ENCODE measurements at regions not wholly inside any gene's neighbourhood (a gene's known extent, or its start where the extent isn't known, plus 50 kb on each side); places are given as distances from the start of the nearest gene placed in this dataset.

DNA sequence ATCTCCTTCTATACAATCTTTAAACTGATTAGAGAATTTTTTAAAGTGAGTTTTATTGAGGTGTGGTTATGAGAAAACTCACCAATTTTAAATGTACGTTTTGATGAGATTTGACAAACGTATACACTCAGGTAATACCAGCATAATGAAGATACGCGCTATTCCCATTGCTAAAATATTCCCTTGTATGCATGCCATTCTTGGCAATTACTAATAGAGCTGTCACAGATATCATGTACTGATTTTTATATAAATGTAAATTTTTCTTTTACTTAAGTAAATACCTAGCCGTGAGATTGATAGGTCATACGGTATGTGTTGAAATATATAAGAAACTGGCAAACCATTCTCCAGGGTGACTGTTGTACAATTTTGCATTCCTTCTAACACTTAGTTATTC is 384.7 kb downstream of the PTH2R start:
- H3K9me3 ChIP-seq (ENCODE audit: low read length): no peaks in the 10 kb centered on the region
- H3K27me3 ChIP-seq (ENCODE audit: low read length): no peaks in the 10 kb centered on the region
- H2AFZ ChIP-seq (ENCODE audit: low read length): no peak overlapping the region
- ChIA-PET CTCF (no interaction called here), POLR2A (ENCODE audit: unreplicated experiment) (no interaction called here)
- no peaks in the 10 kb centered on the region for H3K9me2 ChIP-seq (replicated peaks; ENCODE audit: low read length)
- H3K4me2 ChIP-seq (ENCODE audit: low read length): no peak overlapping the region
- H4K20me1 ChIP-seq (ENCODE audit: low read length): no peaks in the 10 kb centered on the region
- BruUV-seq (replicated peaks): no TSS peak
- TF ChIP-seq EZH2phosphoT487 (IDR thresholded peaks at IDR 0.05; ENCODE audit: borderline replicate concordance, low read length) (no peak), EZH2 (IDR thresholded peaks at IDR 0.05; ENCODE audit: low read length, unreplicated experiment) (no peak)
- TF ChIP-seq, protein P1, sequence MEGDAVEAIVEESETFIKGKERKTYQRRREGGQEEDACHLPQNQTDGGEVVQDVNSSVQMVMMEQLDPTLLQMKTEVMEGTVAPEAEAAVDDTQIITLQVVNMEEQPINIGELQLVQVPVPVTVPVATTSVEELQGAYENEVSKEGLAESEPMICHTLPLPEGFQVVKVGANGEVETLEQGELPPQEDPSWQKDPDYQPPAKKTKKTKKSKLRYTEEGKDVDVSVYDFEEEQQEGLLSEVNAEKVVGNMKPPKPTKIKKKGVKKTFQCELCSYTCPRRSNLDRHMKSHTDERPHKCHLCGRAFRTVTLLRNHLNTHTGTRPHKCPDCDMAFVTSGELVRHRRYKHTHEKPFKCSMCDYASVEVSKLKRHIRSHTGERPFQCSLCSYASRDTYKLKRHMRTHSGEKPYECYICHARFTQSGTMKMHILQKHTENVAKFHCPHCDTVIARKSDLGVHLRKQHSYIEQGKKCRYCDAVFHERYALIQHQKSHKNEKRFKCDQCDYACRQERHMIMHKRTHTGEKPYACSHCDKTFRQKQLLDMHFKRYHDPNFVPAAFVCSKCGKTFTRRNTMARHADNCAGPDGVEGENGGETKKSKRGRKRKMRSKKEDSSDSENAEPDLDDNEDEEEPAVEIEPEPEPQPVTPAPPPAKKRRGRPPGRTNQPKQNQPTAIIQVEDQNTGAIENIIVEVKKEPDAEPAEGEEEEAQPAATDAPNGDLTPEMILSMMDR (conservative IDR thresholded peaks at IDR 0.05; ENCODE audit: low read depth, low read length): no peak
- H3K4me1 ChIP-seq (ENCODE audit: insufficient read depth, low read length): no peaks in the 10 kb centered on the region
- H3K79me2 ChIP-seq (ENCODE audit: low read length): no peaks in the 10 kb centered on the region
- no peak for DNase-seq
- intact Hi-C loops (cut with micrococcal nuclease): no loop called here
- H3K9ac ChIP-seq (ENCODE audit: low read length): no peak overlapping the region
- no peaks in the 10 kb centered on the region for H3K36me3 ChIP-seq (ENCODE audit: low read depth, low read length)
- no peak for ATAC-seq
- no peak overlapping the region for H3K27ac ChIP-seq (ENCODE audit: low read length)
- H3F3A ChIP-seq (ENCODE audit: low read length, unreplicated experiment): no peaks in the 10 kb centered on the region
- H3K4me3 ChIP-seq (ENCODE audit: low read length): no peak overlapping the region

DNA sequence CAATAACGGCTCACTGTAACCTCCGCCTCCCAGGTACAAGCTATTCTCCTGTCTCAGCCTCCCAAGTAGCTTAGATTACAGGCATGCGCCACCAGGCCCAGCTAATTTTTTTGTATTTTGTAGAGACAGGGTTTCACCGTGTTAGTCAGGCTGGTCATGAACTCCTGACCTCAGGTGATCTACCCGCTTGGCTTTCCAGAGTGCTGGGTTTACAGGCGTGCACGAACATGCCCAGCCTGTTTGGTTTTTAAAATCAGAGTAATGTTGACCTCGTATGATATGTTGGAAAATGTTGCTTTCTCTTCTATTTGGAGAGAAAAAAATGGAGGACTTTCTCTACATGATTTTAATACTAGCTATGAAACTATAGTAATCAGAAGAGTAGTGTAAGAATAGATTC is 386.2 kb downstream of the PTH2R start:
- Histone ChIP-seq H3K4me2 (ENCODE audit: low read length) (no peak overlapping the region), H3K4me1 (ENCODE audit: insufficient read depth, low read length) (no peaks in the 10 kb centered on the region), H3K9me3 (ENCODE audit: low read length) (no peaks in the 10 kb centered on the region), H2AFZ (ENCODE audit: low read length) (no peak overlapping the region), H3K9me2 (replicated peaks; ENCODE audit: low read length) (no peaks in the 10 kb centered on the region), H4K20me1 (ENCODE audit: low read length) (no peaks in the 10 kb centered on the region), H3F3A (ENCODE audit: low read length, unreplicated experiment) (no peaks in the 10 kb centered on the region), H3K27ac (ENCODE audit: low read length) (no peak overlapping the region), H3K27me3 (ENCODE audit: low read length) (no peaks in the 10 kb centered on the region), H3K36me3 (ENCODE audit: low read depth, low read length) (no peaks in the 10 kb centered on the region), H3K4me3 (ENCODE audit: low read length) (no peak overlapping the region), H3K79me2 (ENCODE audit: low read length) (no peaks in the 10 kb centered on the region), H3K9ac (ENCODE audit: low read length) (no peak overlapping the region)
- ATAC-seq (no peak), DNase-seq (no peak)
- BruUV-seq (replicated peaks): no TSS peak
- TF ChIP-seq EZH2phosphoT487 (IDR thresholded peaks at IDR 0.05; ENCODE audit: borderline replicate concordance, low read length) (no peak), EZH2 (IDR thresholded peaks at IDR 0.05; ENCODE audit: low read length, unreplicated experiment) (no peak)
- TF ChIP-seq, protein P1 (conservative IDR thresholded peaks at IDR 0.05; ENCODE audit: low read depth, low read length): no peak
- ChIA-PET CTCF (no interaction called here), POLR2A (ENCODE audit: unreplicated experiment) (no interaction called here)
- intact Hi-C loops (cut with micrococcal nuclease): no loop called here

DNA sequence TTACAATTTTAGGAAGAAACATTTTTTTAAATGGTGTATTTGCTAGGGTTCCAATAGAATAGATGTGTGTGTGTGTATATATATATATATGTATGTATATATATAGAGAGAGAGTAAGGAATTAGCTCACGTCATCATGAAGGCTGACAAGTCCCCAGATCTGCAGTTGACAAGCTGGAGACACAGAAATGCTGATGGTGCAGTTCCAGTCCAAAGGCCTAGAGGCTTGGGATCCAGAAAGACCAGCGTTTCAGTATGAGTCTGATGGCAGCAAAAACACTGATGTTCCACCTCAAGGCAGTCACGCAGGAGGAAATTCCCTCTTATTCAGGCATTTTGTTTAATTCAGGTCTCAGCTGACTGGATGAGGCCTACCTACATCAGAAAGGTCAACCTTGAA is 386.8 kb downstream of the PTH2R start:
- DNase-seq: no peak
- no peaks in the 10 kb centered on the region for H4K20me1 ChIP-seq (ENCODE audit: low read length)
- no peak overlapping the region for H3K9ac ChIP-seq (ENCODE audit: low read length)
- intact Hi-C loops (cut with micrococcal nuclease): no loop called here
- H3K79me2 ChIP-seq (ENCODE audit: low read length): no peaks in the 10 kb centered on the region
- H3F3A ChIP-seq (ENCODE audit: low read length, unreplicated experiment): no peaks in the 10 kb centered on the region
- H3K9me2 ChIP-seq (replicated peaks; ENCODE audit: low read length): no peaks in the 10 kb centered on the region
- H3K36me3 ChIP-seq (ENCODE audit: low read depth, low read length): no peaks in the 10 kb centered on the region
- no peak overlapping the region for H2AFZ ChIP-seq (ENCODE audit: low read length)
- H3K9me3 ChIP-seq (ENCODE audit: low read length): no peaks in the 10 kb centered on the region
- ChIA-PET CTCF (no interaction called here), POLR2A (ENCODE audit: unreplicated experiment) (no interaction called here)
- H3K4me1 ChIP-seq (ENCODE audit: insufficient read depth, low read length): no peaks in the 10 kb centered on the region
- no TSS peak for BruUV-seq (replicated peaks)
- no peak for TF ChIP-seq EZH2phosphoT487 (IDR thresholded peaks at IDR 0.05; ENCODE audit: borderline replicate concordance, low read length)
- no peak for TF ChIP-seq EZH2 (IDR thresholded peaks at IDR 0.05; ENCODE audit: low read length, unreplicated experiment)
- TF ChIP-seq, protein P1 (conservative IDR thresholded peaks at IDR 0.05; ENCODE audit: low read depth, low read length): no peak
- H3K27ac ChIP-seq (ENCODE audit: low read length): no peak overlapping the region
- ATAC-seq: no peak
- no peaks in the 10 kb centered on the region for H3K27me3 ChIP-seq (ENCODE audit: low read length)
- no peak overlapping the region for H3K4me3 ChIP-seq (ENCODE audit: low read length)
- H3K4me2 ChIP-seq (ENCODE audit: low read length): no peak overlapping the region

All from PC-3 (cell line).